Peyer's patch (tissue), 4 donors: ENCODE measurements at regions not wholly inside any gene's neighbourhood (a gene's known extent, or its start where the extent isn't known, plus 50 kb on each side); places are given as distances from the start of the nearest gene placed in this dataset.

ENCODE experiments used
- CTCF ChIP-seq, 6 experiments: fragments of 450-650 bp in 4 of 6; fragments of 200-600 bp in 2 of 6; sonication (generic) in 1 of 6; IDR thresholded peaks; one replicate each; pipeline ENCODE4 v1.5.1; 2017 to 2019; ENCODE audit warnings: antibody characterized with exemption in 6 of 6, mild to moderate bottlenecking in 3 of 6, moderate library complexity in 1 of 6
- POLR2A ChIP-seq, 2 donors: fragments of 450-650 bp; IDR thresholded peaks; one replicate each; pipeline ENCODE4 v1.5.1; 2017; ENCODE audit warnings: antibody characterized with exemption in 2 of 2, mild to moderate bottlenecking in 2 of 2, moderate library complexity in 2 of 2

DNA sequence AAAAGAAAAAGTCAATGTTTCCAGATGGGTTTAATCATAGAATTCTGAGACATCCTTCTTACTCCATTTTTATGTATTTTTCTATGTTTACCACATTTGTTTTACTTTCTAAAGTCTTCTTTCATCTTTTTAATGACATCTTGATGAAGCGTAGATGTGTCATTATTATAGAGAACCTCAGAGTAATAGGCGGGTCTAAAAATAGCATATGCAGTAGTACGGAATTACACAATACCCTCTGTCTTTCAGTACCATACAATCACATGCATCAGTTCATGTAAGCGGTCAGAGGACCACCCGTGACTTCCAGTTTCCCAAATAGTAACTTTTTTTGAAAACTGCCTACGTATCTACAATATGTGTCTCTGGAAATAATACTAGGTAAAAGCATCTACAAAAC, 224.0 kb downstream of the PLOD2 start:
- TF ChIP-seq CTCF (IDR thresholded peaks at IDR 0.05), result no peak
- TF ChIP-seq POLR2A (IDR thresholded peaks at IDR 0.05), result no peak
